HG02623 (cell line): ENCODE measurements at regions not wholly inside any gene's neighbourhood (a gene's known extent, or its start where the extent isn't known, plus 50 kb on each side); places are given as distances from the start of the nearest gene placed in this dataset.
"Not testable (repeated sequence)": the region's sequence is repeated elsewhere in the genome, so short reads cannot be mapped to it uniquely, and the experiment has no call there.

Experiments
- ATAC-seq: cut with Tn5 transposase; IDR thresholded peaks from one replicate; pipeline ENCODE4 v1.9.1; 2021; ENCODE audit warnings: moderate library complexity; ENCODE audit not compliant: unreplicated experiment

DNA sequence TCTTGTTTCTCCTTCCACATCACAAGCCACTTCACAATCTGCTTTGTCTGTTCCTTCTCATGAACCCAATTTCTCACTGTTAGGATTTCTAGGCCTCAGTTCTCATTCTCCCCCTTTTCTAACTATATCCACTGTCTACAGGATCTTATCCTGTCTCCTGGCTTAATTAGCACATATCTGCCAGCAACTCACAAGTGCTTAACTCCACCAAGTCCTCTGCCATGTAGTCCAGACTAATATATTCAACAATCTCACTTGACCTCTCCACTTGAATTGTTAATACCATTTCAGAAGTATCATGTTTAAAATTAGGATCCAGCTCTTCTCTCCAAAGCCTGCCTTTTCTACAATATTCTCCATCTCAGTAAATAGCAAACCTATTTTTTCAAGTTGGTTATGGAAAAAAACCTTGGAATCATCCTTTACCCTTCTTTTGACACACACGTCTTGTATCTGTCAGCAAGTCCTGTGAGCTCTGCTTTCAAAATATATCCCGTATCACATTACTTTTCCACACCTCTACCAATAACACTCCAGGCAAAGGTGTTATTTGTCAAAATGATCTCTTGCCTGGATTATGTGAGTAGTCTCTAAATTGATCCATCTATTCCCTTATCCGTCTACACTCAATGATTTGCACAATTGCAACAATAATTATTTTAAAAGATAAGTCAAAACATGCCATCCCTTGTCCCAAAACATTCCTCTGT is 127.2 kb upstream of the SLIT2 start:
- no peak for ATAC-seq

- ATAC-seq = no peak
Measured at GRCh38 chr4:20122198-20122988, 129.3 kb upstream of the SLIT2 start.

GRCh38 chr4:20119141-20119540 is 132.6 kb upstream of the SLIT2 start:
- no peak for ATAC-seq

GRCh38 chr4:20109391-20109790 is 142.3 kb upstream of the SLIT2 start:
- ATAC-seq = no peak

DNA sequence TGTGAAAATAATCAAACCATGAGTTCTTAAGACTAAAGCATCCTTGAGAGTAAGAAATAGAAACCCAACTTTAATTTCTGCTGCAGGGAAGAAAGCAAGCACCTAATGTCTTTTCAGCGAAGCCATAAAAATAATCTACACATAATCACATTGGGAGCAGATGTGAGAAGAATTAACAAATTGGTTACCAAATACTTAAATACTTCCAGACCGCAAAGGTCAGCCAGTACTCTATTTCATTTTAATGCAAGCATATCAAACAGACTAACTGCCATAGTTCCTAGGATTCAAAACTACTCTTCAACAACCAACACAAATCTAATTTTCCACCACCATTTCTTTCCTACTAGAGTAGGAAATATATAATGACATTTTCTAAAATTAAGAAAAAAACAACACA is 144.8 kb upstream of the SLIT2 start:
- no peak for ATAC-seq

DNA sequence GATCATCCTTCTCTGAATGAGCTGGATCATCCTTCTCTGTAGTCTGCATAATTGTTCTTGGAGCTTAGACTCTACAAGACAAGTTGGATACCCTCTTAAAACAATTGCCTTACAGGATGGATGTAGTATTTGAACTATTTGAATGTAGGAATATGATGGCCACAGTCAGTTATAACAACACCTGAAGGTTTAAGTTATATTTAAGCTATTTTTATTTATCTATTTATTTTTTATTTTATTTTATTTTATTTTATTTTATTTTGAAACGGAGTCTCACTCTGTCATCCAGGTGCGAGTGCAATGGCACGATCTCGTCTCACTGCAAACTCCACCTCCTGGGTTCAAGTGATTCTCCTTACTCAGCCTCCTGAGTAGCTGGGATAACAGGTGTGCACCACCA is 149.9 kb upstream of the SLIT2 start:
- no peak for ATAC-seq

DNA sequence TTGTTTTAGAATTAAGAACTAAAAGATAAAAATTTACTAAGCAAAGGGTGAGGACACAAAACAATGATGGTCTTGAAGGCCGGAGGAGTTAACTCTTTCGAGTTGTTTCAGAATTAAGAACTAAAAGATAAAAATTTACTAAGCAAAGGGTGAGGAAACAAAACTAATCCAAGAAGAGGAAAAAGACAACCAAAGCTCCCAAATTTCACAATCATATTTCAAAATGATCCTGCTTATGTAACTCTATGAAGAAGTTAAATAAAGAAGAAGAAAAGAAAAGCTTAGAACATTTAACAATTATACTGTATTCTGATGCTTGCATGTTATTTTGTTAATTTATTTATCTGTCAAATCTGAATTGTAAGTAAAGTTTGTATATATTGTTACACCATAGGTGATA is 154.8 kb upstream of the SLIT2 start:
- no peak for ATAC-seq

DNA sequence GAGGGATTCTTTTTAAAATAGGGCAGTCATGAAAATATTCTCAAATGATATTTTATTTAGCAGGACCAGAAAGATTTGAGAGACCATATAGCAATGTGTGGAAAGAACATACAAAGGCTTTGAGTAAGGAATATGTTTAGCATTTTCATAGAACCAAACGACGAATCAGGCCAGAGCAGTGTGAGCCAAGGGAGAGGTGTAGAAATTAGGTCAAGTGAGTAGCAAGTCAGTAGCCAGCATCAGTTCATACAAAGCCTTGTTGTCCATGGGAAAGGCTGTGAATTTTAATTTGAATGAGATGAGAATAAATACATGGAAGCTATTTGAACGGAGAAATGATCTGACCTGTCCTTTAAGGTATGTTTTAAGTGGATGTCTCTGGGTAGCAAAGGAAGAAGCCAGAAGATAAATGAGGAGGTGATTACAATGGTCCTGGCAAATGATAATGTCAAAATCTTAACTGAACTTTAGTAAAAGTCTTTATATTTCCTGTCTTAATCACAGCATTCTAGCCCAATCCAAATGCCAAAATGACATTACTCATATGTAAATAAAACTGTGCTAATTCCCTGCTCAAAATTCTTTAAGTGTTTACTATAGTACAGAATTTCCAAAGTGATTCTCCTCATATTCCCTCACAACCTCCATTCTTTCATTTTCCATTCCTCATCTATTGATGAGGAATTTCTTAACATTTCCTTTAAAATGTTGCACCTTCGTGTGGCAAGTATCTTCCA is 155.7 kb upstream of the SLIT2 start:
- no peak for ATAC-seq

DNA sequence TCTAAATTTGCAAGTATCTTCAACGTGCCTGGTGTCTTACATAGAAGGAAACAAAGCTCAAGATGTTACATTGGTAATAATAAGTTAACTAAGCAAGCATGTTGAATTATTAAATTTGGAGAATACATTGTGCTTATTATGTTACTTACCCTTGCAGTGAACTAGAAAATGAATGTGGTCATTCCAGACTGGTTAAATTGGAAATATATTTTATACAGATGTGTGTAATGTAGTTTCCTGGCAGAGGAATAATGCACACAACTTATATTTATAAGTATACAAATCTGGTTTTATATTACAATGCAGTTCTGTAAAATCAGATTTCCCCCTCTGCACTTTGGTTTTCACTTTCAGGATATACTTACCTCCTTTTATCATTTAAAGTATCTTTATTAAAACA is 159.9 kb upstream of the SLIT2 start:
- no peak for ATAC-seq

DNA sequence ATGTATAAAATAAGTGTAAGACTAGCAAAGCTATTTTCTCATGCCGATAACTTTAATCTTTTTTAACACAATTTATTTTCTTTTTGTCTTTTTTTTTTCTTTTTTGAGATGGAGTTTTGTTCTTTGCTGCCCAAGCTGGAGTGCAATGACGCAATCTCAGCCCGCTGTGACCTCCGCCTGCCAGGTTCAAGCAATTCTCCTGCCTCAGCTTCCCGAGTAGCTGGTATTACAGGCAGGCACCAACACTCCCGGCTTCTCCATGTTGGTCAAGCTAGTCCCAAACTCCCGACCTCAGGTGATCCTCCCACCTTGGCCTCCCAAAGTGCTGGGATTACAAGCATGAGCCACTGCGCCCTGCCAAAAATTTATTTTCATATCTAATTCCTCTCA is 164.2 kb upstream of the SLIT2 start:
- no peak for ATAC-seq

DNA sequence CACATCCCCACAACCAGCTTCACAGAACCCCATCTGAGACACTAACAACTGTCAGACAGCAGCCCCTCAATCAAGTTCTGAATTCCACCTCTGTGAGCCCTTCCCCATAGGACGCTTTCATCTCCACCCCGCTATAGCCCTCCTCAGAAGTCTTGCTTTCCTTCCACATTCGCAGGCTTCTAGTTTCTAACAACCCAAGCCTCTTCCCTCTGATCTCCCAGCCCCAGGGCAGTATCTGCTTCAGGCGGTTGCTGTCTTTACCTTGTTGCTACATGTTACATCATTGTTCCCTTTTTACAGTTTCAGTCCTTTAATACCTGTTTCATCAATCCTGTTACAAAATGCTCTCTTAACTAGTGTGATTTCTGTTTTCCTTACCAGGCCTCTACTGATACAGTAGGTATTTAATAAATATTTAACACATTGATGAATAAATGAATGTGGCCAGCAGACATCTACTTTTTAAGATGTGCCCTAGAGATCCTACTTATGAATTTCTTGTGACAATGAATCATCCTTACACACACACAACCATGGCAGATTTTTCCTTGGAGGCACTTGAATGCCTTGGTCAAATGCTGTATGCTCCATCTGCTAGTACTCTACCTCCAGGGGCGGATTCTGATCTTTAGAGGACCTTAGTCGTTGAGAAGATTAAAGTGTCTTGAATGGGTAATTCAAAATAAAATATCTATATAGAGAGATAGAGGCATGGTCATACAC is 164.7 kb upstream of the SLIT2 start:
- no peak for ATAC-seq

DNA sequence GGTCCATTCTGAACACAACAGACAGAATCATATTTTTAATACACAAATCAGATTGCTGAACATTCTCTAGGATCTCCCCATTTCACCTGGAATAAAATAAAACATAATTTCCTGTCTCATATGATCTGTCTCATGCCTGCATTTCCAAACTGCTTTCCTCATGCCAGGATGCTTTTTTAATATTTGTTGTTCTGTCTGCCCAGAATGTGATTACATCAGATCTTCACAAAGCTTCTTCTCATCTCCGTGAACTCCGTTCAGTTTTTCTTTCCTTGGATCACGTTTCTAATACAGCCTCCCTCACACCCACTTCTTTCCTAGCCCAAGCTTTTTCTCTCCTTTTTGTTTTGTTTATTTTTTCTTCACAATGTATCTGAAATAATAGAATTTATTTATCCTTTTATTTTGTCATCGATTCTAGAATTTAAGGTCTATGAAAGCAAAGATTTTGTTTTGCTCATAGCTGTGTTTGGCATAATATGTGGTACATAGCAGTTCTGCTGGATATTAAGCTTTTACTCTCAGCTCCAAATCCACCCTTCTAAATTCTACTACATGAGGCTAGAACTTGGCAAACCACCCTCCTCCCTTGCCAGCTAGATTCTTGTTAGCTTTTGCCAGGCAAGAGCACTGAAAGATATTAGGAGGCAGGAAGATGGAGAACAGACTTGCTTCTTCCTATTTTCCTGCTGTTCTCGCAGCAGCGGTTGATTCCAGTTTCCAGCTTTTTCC is 165.5 kb upstream of the SLIT2 start:
- no peak for ATAC-seq

- ATAC-seq = no peak
Measured at GRCh38 chr4:20085653-20086052, 166.1 kb upstream of the SLIT2 start.

- no peak for ATAC-seq
Measured at GRCh38 chr4:20085156-20085555, 166.5 kb upstream of the SLIT2 start.

GRCh38 chr4:20084488-20084887 is 167.2 kb upstream of the SLIT2 start:
- no peak for ATAC-seq

DNA sequence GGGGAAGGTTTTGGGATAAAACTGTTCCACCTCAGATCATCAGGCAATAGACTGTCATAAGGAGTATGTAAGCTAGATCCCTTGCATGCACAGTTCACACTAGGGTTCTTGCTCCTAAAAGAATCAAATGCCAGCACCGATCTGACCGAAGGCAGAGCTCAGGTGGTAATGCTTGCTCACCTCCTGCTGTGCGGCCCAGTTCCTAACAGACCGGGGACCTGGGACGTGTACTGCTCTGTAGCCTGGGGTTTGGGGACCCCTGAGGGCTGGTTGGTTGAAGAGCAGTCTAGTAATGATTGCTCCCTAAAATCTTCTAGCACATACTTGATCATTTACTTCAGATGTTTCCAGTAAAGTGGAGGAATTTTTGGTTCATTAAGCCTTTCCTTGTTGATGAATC is 173.1 kb upstream of the SLIT2 start:
- ATAC-seq = no peak

DNA sequence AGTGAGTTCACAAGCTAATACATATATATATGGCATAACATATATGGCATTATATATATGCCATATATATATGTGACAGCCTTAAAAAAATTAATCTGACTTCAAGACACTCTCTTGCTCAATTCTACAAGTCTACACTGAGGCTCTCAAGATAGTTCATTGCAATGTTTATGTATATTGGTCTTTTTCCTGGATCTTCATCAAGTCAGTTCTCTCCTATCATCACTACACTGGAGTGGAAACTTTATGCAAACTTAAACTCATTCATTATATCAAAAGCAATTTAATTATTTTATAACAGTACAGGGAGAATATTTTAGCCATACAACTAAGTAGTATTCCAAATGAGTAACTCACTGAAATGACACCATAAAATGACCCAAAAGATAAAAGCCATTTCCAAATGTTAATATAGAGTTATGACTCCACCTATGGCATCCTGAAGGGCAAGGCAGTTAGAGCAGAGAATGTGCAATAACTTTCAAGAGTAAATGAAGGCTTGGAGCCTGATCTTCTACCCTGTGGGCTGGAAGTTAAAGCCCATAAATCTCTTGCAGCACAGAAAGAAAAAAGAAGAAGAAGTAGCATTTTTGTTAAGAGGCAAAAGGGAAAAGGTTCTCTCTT is 176.3 kb upstream of the SLIT2 start:
- ATAC-seq = no peak

- ATAC-seq = no peak
Measured at GRCh38 chr4:20074450-20074849, 177.3 kb upstream of the SLIT2 start.

DNA sequence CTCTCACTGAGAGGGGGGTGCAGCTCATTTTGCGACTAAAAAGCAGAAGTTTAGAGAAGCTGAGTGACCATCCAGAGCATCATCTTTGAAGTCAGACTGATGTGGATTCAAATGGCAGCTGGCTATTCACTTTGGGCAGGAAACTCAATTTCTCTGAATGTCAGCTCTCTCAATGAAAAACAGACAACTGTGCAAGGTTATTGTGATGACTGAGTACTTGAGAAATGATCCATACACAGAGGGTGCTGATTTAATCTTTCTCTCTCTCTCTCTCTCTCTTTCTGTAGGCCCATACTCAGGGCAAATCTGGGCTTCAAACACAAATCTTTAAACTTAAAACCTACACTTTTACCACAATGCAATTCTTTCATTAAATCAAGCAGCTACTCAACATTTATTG is 185.8 kb upstream of the SLIT2 start:
- no peak for ATAC-seq

DNA sequence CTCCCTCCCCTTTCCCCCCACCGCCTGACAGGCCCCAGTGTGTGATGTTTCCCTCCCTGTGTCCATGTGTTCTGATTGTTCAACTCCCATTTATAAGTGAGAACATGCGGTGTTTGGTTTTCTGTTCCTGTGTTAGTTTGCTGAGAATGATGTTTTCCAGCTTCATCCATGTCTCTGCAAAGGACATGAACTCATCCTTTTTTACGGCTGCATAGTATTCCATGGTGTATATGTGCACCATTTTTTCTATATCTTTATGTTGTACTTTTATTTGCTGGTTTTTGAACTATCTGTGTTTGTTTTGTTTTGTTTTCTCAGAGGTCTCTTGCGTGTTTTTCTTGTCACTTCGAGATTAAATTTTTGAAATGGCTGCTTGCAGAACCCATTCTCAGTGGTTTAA is 188.8 kb upstream of the SLIT2 start:
- not testable (repeated sequence) for ATAC-seq
